ENCODE measurements at regions not wholly inside any gene's neighbourhood (a gene's known extent, or its start where the extent isn't known, plus 50 kb on each side); places are given as distances from the start of the nearest gene placed in this dataset.

DNA sequence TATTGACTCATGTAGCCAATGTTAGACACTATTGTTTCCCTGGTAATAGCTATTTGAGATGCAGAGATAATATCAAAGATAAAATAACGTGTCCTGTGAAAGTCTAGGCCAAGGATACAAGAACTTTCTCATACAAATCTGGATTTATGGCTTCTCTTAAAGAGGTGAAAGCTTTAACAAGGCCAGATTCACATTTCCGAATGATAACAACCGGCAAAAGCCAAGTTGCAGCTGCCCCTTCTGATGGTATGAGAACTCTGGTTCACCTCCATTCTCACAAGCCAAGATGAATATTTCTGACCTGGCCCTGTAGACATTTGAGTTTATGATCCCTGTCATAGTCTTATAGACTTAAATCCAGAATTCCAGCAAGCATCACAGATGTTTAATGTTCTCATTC is 230.4 kb upstream of the ZC3H12C start:
- DNase-seq (ENCODE audit: low spot score): no peak

DNA sequence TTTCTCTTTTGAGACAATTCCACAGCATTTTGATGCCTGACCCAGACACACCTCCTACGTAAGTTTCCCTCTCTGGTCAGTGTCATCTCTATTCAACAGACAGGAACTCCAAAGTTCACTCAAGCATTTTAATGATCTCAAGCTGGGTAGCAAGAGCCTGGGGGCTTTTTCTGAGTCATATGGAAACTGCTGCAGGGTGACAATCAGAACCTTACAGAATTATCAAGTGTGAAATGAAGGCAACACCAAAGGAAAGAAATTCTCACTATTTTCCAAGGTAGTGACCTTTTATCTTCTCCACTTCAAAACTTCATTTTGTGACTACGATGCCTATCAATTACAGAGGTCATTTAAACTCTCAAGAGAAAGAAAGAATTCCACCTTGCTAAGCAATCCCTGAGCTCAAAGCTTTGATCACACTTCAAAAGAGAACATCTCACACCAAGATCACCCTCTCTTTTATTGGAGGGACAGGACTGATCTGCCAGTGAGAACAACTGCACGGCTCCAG is 229.0 kb upstream of the ZC3H12C start:
- no peak for DNase-seq (ENCODE audit: low spot score)

DNA sequence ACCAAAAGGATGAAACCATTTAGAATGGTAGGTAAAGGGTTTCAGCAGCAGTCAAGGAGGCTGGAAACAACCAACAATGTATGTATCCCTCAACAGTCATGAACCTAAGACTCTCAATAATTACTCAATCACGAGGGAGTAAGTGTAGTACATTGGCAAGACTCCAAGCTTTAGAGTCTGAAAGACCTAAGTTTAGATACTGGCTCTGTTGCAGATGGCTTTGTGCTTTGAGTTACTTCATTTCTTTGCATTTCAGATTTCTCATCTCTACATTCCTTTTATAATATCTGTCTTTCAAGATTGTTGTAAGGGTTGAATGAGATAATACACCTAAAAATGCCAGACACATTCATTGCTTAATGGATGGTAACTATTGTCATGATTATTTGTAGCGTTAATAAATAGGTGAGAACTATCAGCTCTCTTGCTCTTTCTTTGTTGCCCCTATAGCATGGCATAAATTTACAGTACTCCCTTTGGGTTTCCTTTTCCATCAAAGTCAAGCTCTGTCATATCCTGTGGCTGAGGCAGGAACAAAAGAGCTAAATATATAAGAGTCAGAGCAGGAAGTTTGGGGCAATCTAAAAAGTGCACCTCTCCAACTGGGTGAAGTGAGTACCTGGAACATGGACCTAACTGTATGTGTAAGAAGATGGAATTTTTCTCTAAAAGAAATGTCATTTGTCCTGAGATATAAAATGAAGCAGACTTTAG is 228.2 kb upstream of the ZC3H12C start:
- no peak for DNase-seq (ENCODE audit: low spot score)

DNA sequence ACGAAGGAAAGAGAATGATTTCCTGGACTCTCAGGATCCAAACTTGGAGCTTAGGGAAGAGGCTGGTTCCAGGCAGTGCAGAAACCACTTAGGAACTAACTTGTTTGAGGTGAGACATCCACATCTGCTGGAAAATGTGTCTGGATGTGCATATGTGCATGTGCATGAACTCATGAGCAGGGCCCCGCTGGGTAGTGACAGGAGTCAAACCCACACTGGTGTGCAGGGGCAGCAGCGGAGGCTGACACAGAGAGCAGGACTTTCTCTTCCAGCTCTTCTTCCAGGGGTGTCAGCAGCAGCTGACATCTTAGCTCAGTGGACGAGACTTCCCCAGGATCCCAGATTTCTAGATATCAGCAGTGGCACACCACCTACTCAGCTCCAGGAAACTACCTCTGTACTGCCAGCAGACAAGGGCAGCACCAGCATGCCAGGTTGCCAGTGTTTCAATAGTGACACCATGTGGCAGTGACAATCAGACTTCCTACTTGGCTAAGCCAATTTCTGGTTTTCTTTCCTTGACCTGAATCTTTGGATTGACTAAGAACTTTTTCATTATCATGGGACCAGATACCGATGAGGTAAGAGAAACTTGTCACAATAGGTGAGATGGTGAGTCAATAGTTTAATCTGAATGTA is 227.5 kb upstream of the ZC3H12C start:
- DNase-seq (ENCODE audit: low spot score): no peak

DNA sequence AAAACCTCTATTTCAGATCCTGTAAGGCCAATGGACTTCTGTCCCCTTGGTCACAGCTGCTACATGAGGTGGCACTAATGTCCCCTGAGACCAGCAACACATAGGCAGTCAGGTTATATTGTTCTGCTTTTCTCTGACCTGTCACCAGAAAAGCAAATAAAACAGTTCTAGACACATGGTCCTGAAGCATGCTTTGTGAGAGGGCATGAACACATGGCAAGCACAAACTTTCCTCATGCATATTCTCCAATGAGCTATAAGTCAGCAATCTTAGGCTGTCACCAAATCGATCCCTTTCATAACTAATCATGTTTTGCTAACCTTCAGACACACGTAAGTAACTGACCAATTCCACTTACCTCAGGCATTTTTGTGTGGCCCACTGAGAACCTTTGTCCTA is 225.4 kb upstream of the ZC3H12C start:
- no peak for DNase-seq (ENCODE audit: low spot score)

DNA sequence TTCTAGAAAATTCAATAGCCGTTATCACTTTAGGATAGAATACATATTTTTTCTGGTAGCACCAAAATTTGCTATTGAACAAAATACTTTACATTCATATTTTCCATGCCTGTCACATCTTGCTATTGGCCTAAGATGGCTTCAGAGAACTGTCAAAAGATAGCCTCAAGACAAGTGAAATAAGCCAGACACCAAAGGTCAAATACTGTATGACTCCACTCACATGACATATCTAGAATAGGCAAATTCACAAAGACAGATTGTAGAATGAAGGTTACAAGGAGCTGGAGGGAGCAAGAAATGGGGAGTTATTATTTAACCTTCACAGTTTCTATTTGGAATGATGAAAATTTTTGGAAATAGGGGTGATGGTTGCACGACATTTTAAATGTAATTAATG is 223.7 kb upstream of the ZC3H12C start:
- no peak for DNase-seq (ENCODE audit: low spot score)

DNA sequence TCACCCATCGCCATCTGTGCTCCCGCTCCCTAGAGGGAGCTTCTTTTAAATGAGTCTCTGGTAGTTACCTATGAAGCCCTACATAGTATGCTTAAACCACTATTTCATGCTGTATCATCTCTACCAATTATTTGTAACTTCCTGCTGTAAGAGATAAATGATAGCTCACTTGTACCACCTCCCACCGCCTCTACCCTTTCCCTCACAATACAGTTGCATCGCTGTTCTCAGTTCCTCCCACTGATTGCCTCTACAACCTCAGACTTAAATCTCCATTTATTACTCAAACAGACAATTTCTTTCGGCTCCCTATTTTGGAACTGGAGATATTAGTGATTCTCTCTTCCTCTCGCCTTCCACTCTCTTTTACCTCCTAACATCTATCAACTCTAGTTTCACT is 222.9 kb upstream of the ZC3H12C start:
- no peak for DNase-seq (ENCODE audit: low spot score)

DNA sequence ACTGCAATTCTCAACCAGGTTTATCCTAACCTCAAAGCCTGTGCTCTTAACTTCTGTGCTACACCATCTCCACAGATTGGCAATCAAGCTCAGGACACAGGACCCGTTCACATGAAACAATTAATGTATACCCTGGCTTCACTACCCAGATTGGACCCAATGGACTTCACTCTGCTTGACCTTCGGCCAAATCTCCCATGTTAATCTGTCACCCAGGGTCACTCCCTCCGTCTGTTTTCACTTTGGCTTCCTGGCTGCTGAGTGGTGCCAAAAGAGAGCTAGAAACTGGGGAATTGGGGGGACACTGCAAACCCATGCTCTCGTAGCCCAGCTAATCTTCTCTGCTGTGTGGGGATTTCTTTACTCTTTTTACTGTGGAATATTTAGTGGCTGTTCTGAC is 216.1 kb upstream of the ZC3H12C start:
- DNase-seq (ENCODE audit: low spot score): no peak

DNA sequence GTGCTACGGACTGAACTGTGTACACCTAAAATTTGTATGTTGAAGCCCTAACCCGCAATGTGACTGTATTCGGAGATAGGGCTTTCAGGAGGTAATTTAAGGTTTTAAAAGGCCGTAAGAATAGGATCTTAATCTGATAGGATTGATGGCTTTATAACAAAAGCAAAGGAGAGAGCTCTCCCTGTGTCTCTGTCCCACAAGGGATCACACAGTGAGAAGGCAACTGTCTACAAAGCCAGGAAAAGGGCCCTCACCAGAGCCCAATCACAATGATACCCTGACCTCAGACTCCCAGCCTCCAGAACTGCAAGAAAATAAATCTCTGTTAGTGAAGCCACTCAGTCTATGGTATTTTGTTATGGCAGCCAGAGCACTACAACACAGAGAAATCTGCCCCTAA is 208.7 kb upstream of the ZC3H12C start:
- no peak for DNase-seq (ENCODE audit: low spot score)

DNA sequence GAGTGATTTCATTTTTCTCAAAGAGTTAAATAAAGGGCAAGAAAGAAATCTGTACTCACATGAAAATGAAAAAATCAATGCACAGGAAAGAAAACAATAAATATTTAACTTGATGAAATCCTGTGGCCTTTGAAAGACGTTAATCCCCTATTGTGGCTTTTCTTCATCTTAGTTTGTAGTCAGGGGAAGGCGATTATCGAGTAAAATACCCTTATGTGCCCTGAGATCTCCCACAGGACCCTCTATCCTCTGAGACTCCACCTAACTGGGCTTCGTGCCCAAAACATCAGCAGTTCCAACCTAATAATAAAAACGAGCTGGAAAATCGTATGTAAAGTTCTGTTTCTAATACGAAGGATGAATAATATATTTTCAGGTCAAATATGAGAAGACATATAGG is 208.2 kb upstream of the ZC3H12C start:
- no peak for DNase-seq (ENCODE audit: low spot score)

DNA sequence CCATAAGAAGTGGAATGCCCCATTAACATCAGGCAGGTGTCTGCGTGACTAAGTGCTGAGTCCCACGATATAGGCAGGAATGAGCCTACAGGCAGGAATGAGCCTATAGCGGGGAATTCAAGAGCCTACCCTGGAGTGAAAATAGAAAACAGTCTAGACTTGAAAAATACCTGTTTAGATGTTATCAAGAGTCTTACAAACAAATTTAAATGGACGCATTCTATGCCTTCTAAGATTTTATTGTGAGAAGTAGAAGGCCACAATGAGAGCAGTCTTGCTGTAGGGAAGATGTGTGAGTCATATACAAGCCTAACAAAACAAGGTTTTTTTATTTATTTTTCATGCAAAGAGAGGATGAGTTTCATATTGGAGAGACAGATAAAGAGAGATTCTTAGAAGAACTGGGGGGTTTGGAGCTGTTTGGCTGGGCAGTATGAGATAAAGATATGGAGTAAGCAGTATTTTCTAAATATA is 200.8 kb upstream of the ZC3H12C start:
- no peak for DNase-seq (ENCODE audit: low spot score)

DNA sequence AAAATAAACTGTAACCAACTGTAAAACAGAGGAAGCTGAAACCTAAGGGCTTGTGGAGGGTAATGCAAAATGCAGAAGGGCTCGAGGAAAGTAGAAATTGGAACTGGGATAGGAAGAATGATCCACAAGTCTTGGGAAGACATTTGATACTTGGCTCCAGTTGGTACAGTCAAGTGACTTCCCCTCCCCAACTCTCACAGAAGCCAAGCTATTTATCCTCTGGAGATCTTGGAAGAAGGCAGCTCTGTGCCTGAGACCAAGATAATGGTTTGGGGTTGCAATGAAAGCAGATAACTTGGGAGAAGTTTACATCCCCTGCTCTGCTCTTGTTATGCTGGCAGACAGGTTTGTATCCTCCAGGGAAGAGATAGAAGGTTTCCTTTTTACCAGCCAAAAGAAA is 198.9 kb upstream of the ZC3H12C start:
- no peak for DNase-seq (ENCODE audit: low spot score)

DNA sequence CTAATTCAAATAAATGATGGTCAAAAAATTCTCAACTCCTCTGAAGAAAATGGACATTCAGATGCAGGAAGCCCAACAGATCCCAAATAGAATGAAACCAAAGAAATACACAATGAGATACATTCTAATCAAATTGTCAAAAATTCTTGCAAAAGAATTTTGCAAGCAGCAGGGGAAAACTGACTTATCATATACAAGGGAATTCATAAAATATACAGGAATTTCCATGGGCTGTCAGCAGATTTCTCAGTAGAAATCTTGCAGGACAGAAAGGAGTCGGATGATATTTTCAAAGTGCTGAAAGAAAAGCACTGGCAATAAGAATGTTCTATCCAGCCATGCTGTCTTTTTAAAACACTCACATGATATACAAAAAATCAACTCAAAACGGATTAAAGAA is 194.6 kb upstream of the ZC3H12C start:
- no peak for DNase-seq (ENCODE audit: low spot score)

DNA sequence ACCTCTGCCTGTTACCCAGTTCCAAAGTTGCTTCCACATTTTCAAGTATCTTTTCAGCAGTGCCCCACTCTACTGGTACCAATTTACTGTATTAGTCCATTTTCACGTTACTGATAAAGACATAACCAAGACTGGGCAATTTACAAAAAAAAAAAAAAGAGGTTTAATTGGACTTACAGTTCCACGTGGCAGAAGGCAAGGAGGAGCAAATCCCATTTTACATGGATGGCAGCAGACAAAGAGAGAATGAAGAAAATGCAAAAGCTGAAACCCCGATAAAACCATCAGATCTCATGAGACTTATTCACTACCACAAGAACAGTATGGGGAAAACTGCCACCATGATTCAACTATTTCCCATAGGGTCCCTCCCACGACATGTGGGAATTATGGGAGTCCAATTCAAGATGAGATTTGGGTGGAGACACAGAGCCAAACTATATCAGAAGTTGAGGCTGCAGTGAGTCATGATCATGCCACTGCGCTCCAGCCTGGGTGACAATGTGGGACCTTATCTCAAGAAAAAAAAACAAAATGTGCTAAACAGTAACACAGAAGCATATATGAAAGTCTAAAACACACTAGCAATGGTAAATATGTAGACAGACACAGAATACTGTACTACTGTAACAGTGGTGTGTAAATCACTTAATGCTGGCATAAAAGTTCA is 190.3 kb upstream of the ZC3H12C start:
- no peak for DNase-seq (ENCODE audit: low spot score)

DNA sequence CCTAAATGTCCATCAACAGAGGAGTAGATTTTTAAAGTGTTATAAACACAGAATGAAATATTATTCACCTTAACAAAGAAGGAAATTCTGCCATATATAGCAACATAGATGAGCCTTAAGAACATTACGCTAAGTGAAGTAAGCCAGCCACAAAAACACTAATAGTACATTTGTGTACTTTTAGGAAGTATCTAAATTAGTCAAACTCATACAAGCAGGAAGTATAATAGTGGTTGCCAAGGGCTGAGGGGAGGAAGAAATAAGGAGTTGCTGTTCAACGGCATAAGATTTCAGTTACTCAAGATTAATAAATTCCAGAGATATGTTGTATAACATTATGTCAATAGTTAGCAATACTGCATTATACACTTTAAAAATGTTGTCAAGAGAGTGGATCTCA is 181.7 kb upstream of the ZC3H12C start:
- DNase-seq (ENCODE audit: low spot score): no peak

DNA sequence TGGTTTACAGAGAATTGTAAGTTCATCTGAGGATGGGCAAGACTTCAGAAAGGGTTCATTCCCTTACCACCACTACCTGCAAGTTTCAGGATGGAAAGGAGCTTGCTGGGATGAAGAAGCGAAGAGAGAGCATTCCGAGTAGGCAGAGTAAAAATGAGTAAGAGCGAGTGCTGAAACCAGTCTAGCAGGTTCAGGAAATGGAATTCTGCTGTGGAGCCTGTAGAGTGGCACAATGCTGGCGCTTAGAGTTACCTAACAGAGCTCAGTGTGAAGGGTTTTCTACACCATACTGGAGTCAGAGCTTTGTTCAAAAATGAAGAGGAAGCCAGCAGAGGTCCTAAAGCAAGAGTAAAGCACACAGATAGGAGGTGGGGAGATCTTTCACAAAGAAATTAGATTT is 179.2 kb upstream of the ZC3H12C start:
- no peak for DNase-seq (ENCODE audit: low spot score)

DNA sequence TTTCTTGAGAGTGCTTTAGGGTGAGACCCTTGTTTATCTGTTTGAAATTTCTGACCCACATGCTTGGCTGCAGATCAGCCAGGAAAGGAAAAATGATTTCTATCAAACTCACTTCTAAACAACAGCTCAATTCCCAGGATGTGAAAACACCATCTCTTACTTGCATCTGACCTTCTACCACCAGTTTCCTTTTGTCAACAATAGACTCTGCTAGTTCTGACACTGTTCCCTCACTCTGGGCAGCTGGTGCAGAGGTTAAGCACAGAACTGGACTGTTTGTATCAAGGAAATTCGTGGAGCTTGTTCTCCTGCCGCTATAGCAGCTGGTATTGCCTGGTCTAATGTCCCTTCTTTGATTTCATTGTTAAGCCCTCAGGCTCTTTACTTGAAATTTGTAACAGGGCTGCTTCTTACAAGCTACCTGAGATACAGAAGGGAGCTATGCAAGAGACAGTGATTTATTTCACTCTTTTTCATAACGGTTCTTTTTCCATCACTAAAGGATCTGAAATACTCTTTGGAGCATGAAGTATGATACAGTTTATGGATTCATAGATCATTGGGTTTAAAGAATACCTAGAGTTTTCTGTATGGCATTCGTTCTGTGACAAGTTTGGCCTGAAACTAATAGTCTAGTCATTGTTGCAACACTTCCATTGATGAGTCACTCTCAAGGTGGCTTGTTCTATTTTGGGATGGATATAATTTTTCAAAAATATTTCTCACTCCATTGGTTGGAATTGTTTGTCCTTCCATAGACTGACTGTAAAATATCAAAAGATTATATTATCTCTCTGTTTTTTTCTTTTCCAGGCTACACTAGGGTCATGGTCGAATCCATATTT is 178.2 kb upstream of the ZC3H12C start:
- no peak for DNase-seq (ENCODE audit: low spot score)

DNA sequence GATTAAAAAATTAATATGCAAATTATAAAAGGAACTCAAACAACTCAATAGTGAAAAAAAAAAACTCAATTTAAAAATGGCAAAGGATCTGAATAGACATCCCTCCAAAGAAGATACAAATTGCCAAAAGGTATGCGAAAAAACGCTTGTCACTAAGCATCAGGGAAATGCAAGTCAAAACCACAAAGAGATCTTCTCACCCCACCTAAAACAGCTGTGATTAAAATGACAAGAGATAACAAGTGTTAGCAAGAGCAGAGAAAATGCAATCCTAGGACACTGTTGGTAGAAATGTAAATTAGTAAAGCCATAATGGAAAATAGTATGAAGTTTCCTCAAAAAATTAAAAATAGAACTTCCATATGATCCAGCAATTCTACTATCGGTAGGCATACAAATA is 166.3 kb upstream of the ZC3H12C start:
- DNase-seq (ENCODE audit: low spot score): no peak

DNA sequence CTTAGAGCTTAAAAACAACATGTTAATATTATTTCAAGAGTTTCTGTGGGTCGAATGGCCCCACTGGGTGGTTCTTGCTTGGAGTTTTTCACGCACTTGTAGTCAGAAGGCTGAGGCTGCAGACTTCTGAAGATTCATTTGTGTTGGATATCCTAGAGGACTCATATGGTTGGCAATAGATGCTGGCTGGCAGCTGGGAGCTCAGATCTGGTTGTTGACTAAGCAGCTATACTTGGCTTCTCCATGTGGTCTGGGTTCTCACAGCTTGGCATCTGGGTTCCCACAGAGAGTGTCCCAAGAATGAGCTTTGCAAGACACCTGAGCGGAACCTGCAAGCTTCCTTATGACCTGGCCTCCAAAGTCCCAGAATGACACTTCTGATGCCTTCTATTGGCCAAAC is 163.9 kb upstream of the ZC3H12C start:
- DNase-seq (ENCODE audit: low spot score): no peak

DNA sequence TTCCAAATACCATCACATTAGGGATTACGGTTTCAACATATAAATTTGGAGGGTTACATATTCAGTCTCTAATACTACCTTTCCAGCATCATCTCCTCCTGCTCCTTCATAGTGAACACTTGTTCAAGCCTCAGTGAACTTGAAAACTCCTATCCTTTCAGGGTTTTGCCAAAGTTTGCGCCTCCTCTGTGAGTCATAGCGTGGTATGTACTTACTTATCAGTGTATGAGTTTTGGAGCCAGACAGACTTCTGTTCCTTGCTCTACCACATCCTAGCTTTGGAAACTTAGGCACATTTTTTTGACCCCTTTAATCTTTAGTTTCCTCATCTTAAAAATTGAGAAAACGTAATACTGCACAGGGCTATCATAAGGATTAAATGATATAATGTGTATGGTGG is 160.1 kb upstream of the ZC3H12C start:
- DNase-seq (ENCODE audit: low spot score): no peak

DNA sequence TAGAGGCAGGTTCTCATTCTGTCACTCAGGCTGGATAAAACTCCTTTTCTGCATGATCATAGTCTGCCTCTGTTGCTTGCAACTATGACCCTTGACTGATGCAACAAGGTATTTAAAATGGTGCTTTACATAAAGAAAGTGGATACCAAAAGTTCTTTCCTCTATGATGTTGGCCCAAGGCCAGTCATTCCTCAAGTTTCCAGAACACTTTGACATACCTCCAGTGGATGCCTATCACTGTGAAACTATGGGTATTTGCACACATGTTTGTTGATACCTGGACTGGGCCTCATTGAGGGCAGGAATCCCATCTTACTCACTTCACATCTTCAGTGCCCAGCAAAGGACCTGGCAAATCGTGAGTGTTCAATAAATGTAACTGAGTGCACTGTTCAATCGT is 159.0 kb upstream of the ZC3H12C start:
- no peak for DNase-seq (ENCODE audit: low spot score)

DNA sequence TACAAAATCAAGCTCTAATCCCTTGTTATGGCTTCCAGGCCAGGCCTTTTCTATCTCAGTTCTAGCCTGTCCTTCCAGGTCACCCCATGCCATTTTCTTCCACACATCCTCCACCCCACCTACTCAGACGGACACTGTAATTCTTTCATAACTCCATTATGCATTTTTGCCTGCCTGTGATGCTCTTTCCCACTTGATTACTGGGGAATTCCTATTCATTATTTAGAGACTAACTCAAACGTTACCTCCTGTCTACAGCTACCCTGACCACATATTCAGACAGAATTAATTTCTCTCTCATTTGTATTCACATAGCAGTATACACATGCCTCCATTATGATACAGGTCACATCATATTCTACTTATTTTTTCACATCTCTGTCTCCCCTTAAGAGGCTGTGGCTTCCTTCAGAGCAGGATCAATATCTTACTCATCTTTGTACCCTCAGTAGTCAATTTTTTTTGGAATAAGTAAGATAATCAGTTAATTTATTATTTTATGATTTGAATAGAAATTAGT is 156.5 kb upstream of the ZC3H12C start:
- no peak for DNase-seq (ENCODE audit: low spot score)
